Common myeloid progenitor, CD34-positive (primary cell): ENCODE measurements at regions not wholly inside any gene's neighbourhood (a gene's known extent, or its start where the extent isn't known, plus 50 kb on each side); places are given as distances from the start of the nearest gene placed in this dataset.

Experiments used
- CTCF ChIA-PET: fragments of 350-600 bp; sonication (Branson Sonifier 250); formaldehyde crosslinking; loops from one replicate; lab custom pipeline; 2021; ENCODE audit warnings: antibody characterized with exemption; lab: Charles Lee
- POLR2A ChIA-PET: fragments of 350-600 bp; sonication (Branson Sonifier 250); formaldehyde crosslinking; loops from one replicate; lab custom pipeline; 2021; ENCODE audit warnings: antibody characterized with exemption; lab: Charles Lee
- DNase-seq, 3 donors: peaks; one replicate each; pipeline versions ENCODE4 v3.0.0 to v3.0.0-alpha.2; 2013
- H3K27ac ChIP-seq, 2 experiments: 1 replicate in 1 of 2; 2 replicates in 1 of 2; pipeline ENCODE4 v1.7.0; 2013; ENCODE audit warnings: inconsistent platforms in 2 of 2, low read length in 2 of 2, mild to moderate bottlenecking in 2 of 2, low read depth in 1 of 2, moderate library complexity in 1 of 2; ENCODE audit not compliant: severe bottlenecking in 2 of 2, insufficient read depth in 1 of 2, poor library complexity in 1 of 2
- H3K27me3 ChIP-seq, 5 experiments: replicated peaks in 2 of 5; 1 replicate in 3 of 5; 2 replicates in 2 of 5; pipeline versions ENCODE4 v1.6.1 to v1.7.0; 2013; ENCODE audit warnings: low read length in 4 of 5, mild to moderate bottlenecking in 2 of 5, moderate library complexity in 2 of 5, inconsistent platforms in 1 of 5; ENCODE audit not compliant: insufficient read depth in 5 of 5, control insufficient read depth in 4 of 5
- H3K36me3 ChIP-seq, 4 experiments: 1 replicate in 2 of 4; 2 replicates in 2 of 4; pipeline versions ENCODE4 v1.6.1 to v1.7.0; 2013; ENCODE audit warnings: low read length in 3 of 4, control low read depth in 1 of 4, mild to moderate bottlenecking in 1 of 4; ENCODE audit not compliant: control insufficient read depth in 4 of 4, insufficient read depth in 4 of 4
- H3K4me1 ChIP-seq, 4 experiments: 1 replicate in 3 of 4; 2 replicates in 1 of 4; pipeline versions ENCODE4 v1.6.1 to v1.7.1; 2013; ENCODE audit warnings: low read length in 3 of 4, mild to moderate bottlenecking in 3 of 4, control low read depth in 1 of 4, inconsistent platforms in 1 of 4, moderate library complexity in 1 of 4; ENCODE audit not compliant: control insufficient read depth in 4 of 4, insufficient read depth in 4 of 4; ENCODE audit errors: control extremely low read depth in 1 of 4
- H3K4me3 ChIP-seq, 7 experiments: 1 replicate in 4 of 7; 2 replicates in 3 of 7; pipeline versions ENCODE4 v1.5.1 to v1.7.0; 2013; ENCODE audit warnings: mild to moderate bottlenecking in 7 of 7, low read length in 6 of 7, moderate library complexity in 6 of 7, inconsistent platforms in 2 of 7, low read depth in 2 of 7, control low read depth in 1 of 7; ENCODE audit not compliant: insufficient read depth in 4 of 7, control insufficient read depth in 1 of 7; ENCODE audit errors: extremely low read depth in 1 of 7
- H3K9me3 ChIP-seq, 5 experiments: 1 replicate in 4 of 5; 2 replicates in 1 of 5; pipeline versions ENCODE4 v1.6.1 to v1.7.1; 2013; ENCODE audit warnings: low read length in 4 of 5, mild to moderate bottlenecking in 2 of 5, inconsistent platforms in 1 of 5, low read depth in 1 of 5, moderate library complexity in 1 of 5; ENCODE audit not compliant: control insufficient read depth in 4 of 5, insufficient read depth in 2 of 5; ENCODE audit errors: control extremely low read depth in 1 of 5
- WGBS: methylation state at CpG from one replicate; pipeline ENCODE4 v1.1.5; 2013; ENCODE audit not compliant: insufficient coverage; 5-methylcytosine and 5-hydroxymethylcytosine counted together

DNA sequence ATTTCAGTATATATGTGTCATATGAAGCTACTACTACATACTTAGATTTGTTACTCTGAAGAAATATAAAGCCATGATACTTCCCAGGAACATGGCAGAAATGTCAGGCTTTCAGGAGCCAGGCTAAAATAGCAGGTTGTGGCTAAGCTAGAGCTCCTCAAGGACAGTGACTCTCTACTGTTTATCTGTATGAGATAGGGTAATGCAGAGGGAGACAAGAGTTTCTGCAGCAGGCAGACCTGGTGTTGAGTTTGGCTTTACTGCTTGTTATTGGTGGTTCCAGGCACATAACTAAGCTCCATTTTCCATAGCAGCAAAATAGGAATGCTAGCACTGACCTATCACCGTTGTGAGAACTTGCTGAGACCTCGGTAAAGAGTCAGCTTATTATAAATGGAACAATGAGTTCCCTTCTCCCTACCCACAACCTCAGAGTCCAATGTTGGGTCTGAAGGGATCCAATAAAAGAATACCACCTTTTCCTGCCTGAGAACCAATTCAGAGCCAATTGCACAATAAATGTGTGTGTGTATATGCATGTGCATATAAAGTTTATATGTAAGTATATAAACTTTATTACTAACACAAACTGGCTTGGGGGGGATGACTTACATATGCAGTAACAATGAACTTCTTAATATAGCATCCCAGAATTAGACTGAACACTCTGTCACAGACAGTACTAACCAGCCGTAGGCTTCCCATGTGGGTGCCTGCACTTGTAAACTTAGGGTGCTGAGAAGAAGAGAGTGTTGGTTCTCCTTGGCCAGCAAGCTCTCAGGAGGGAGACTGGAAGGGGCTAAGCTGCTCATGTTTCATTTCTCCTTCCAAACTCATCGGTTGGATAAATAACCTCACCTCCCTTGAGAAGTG is 51.9 kb upstream of the PAQR3 start:
- 80% methylated on average over 3 of the region's 4 CpGs for WGBS
- CTCF ChIA-PET = no interaction called here
- POLR2A ChIA-PET = no interaction called here

DNA sequence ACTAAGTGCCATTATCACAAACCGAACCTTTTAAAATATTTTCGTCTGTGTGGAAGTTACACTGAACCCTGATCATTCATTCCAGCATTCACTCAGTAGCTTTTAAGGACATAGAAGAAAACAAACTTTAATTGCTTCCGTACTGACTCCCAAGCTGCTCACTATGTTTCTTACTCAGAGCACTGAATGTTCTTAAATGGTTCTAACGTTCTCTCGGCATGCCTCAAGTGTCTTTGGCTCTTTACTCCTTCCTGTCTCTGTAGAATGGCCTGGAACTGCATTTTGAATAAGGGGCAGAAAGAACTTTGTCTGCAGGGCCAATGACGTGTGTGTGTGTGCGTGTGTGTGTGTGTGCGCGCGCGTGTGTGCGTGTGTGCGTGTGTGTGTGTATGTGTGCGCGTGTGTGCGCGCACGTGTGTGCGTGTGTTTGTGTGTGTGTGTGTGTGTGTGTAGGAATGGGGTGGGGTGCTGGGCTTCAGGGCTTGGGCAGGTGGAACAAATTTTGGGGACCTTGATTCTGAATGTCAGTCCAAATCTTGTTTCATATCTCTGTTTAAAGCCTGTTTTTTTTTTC is 50.5 kb upstream of the PAQR3 start:
- H3K4me3 ChIP-seq = no peak overlapping the region
- 77% methylated on average over 5 of the region's 19 CpGs for WGBS
- ChIA-PET POLR2A (interaction anchor here (0.7 kb wide), 1 partner anchor 771 kb away, joined by 3 read pairs; no protein-coding TSS in a partner anchor), CTCF (no interaction called here)
- no peaks in the 10 kb centered on the region for H3K9me3 ChIP-seq
- no peak overlapping the region for H3K27ac ChIP-seq
- no peaks in the 10 kb centered on the region for H3K27me3 ChIP-seq
- no peaks in the 10 kb centered on the region for H3K36me3 ChIP-seq
- peaks cover 0 to 17% (median 2%) of the 10 kb centered on the region in 4 experiments for H3K4me1 ChIP-seq
- no peak for DNase-seq

More for the DNA sequence above, 51.9 kb upstream of the PAQR3 start:
- Histone ChIP-seq H3K27me3 (no peaks in the 10 kb centered on the region), H3K36me3 (no peaks in the 10 kb centered on the region), H3K4me1 (peaks cover 0 to 11% (median 2%) of the 10 kb centered on the region in 4 experiments), H3K4me3 (no peak overlapping the region), H3K9me3 (no peaks in the 10 kb centered on the region), H3K27ac (no peak overlapping the region)
- DNase-seq = no peak
